Activated naive CD8-positive, alpha-beta T cell treated with anti-CD3 and anti-CD28 coated beads for 36 hours (primary cell): ENCODE measurements at regions not wholly inside any gene's neighbourhood (a gene's known extent, or its start where the extent isn't known, plus 50 kb on each side); places are given as distances from the start of the nearest gene placed in this dataset.
A peak's percentile ranks its signal among the peaks of the same experiment; 100 is the strongest.

Source experiments
- DNase-seq: peaks from one replicate; pipeline ENCODE4 v3.0.0; 2021
- H3K27ac Mint-ChIP-seq: one replicate; pipeline ENCODE4 v1.8.0; 2022; ENCODE audit warnings: mild to moderate bottlenecking, moderate library complexity, mixed read lengths
- H3K27me3 Mint-ChIP-seq: one replicate; pipeline ENCODE4 v1.8.0; 2022; ENCODE audit warnings: mild to moderate bottlenecking, mixed read lengths
- H3K36me3 Mint-ChIP-seq: one replicate; pipeline ENCODE4 v1.8.0; 2021; ENCODE audit warnings: mild to moderate bottlenecking, mixed read lengths
- H3K4me1 Mint-ChIP-seq: one replicate; pipeline ENCODE4 v1.8.0; 2021; ENCODE audit warnings: mixed read lengths
- H3K4me3 Mint-ChIP-seq: one replicate; pipeline ENCODE4 v1.8.0; 2022; ENCODE audit warnings: mild to moderate bottlenecking, moderate library complexity, mixed read lengths
- H3K9me3 Mint-ChIP-seq: one replicate; pipeline ENCODE4 v1.8.0; 2022; ENCODE audit warnings: mixed read lengths

GRCh38 chr2:40507432-40507831 is 55.5 kb upstream of the SLC8A1 start:
- Mint-ChIP-seq H3K27me3 (peaks cover 8% of the 10 kb centered on the region), H3K9me3 (no peaks in the 10 kb centered on the region), H3K27ac (no peak overlapping the region), H3K4me3 (no peak overlapping the region), H3K4me1 (no peaks in the 10 kb centered on the region), H3K36me3 (no peaks in the 10 kb centered on the region)
- DNase-seq = no peak

- Mint-ChIP-seq H3K4me3 (no peak overlapping the region), H3K27ac (no peak overlapping the region), H3K36me3 (no peaks in the 10 kb centered on the region), H3K27me3 (peaks cover 11% of the 10 kb centered on the region), H3K9me3 (no peaks in the 10 kb centered on the region), H3K4me1 (no peaks in the 10 kb centered on the region)
- no peak for DNase-seq
Observed at GRCh38 chr2:40510304-40510703, 58.4 kb upstream of the SLC8A1 start.

- Mint-ChIP-seq H3K27ac (no peak overlapping the region), H3K4me1 (peaks cover 6% of the 10 kb centered on the region), H3K4me3 (no peak overlapping the region), H3K27me3 (peaks cover 11% of the 10 kb centered on the region), H3K9me3 (no peaks in the 10 kb centered on the region), H3K36me3 (no peaks in the 10 kb centered on the region)
- DNase-seq = no peak
Observed at GRCh38 chr2:40511661-40512213, 59.8 kb upstream of the SLC8A1 start.

- peaks cover 6% of the 10 kb centered on the region for H3K4me1 Mint-ChIP-seq
- H3K36me3 Mint-ChIP-seq = no peaks in the 10 kb centered on the region
- H3K9me3 Mint-ChIP-seq = no peaks in the 10 kb centered on the region
- H3K4me3 Mint-ChIP-seq = no peak overlapping the region
- no peak overlapping the region for H3K27ac Mint-ChIP-seq
- H3K27me3 Mint-ChIP-seq = peaks cover 11% of the 10 kb centered on the region
- no peak for DNase-seq
Observed at GRCh38 chr2:40512256-40512655, 60.4 kb upstream of the SLC8A1 start.

GRCh38 chr2:40513201-40513600 is 61.3 kb upstream of the SLC8A1 start:
- H3K27me3 Mint-ChIP-seq = peaks cover 11% of the 10 kb centered on the region
- H3K27ac Mint-ChIP-seq = no peak overlapping the region
- no peak for DNase-seq
- no peaks in the 10 kb centered on the region for H3K36me3 Mint-ChIP-seq
- H3K4me3 Mint-ChIP-seq = no peak overlapping the region
- H3K4me1 Mint-ChIP-seq = peaks cover 6% of the 10 kb centered on the region
- H3K9me3 Mint-ChIP-seq = no peaks in the 10 kb centered on the region

GRCh38 chr2:40516604-40517003 is 64.7 kb upstream of the SLC8A1 start:
- H3K9me3 Mint-ChIP-seq = no peaks in the 10 kb centered on the region
- H3K27ac Mint-ChIP-seq = no peak overlapping the region
- DNase-seq = no peak
- peaks cover 6% of the 10 kb centered on the region for H3K4me1 Mint-ChIP-seq
- H3K27me3 Mint-ChIP-seq = peaks cover 7% of the 10 kb centered on the region
- H3K36me3 Mint-ChIP-seq = no peaks in the 10 kb centered on the region
- H3K4me3 Mint-ChIP-seq = no peak overlapping the region

GRCh38 chr2:40528564-40528963 is 76.7 kb upstream of the SLC8A1 start:
- H3K9me3 Mint-ChIP-seq = peaks cover 4% of the 10 kb centered on the region
- H3K36me3 Mint-ChIP-seq = no peaks in the 10 kb centered on the region

GRCh38 chr2:40531359-40531758 is 79.5 kb upstream of the SLC8A1 start:
- Mint-ChIP-seq H3K36me3 (no peaks in the 10 kb centered on the region), H3K27me3 (peaks cover 7% of the 10 kb centered on the region), H3K4me1 (peaks cover 3% of the 10 kb centered on the region), H3K4me3 (no peak overlapping the region), H3K9me3 (peaks cover 4% of the 10 kb centered on the region), H3K27ac (no peak overlapping the region)
- no peak for DNase-seq

More at GRCh38 chr2:40528564-40528963, 76.7 kb upstream of the SLC8A1 start:
- Mint-ChIP-seq H3K27me3 (peaks cover 3% of the 10 kb centered on the region), H3K4me3 (no peak overlapping the region), H3K4me1 (no peaks in the 10 kb centered on the region), H3K27ac (no peak overlapping the region)
- DNase-seq = no peak

- Mint-ChIP-seq H3K27ac (no peak overlapping the region), H3K4me1 (peaks cover 3% of the 10 kb centered on the region)
Observed at GRCh38 chr2:40534528-40534927, 82.6 kb upstream of the SLC8A1 start.

GRCh38 chr2:40535972-40536371 is 84.1 kb upstream of the SLC8A1 start:
- H3K27ac Mint-ChIP-seq = no peak overlapping the region
- no peak overlapping the region for H3K4me3 Mint-ChIP-seq
- peaks cover 3% of the 10 kb centered on the region for H3K4me1 Mint-ChIP-seq
- no peaks in the 10 kb centered on the region for H3K36me3 Mint-ChIP-seq
- no peaks in the 10 kb centered on the region for H3K9me3 Mint-ChIP-seq
- peaks cover 3% of the 10 kb centered on the region for H3K27me3 Mint-ChIP-seq
- no peak for DNase-seq

More at GRCh38 chr2:40534528-40534927, 82.6 kb upstream of the SLC8A1 start:
- DNase-seq = no peak
- H3K9me3 Mint-ChIP-seq = peaks cover 2% of the 10 kb centered on the region
- no peak overlapping the region for H3K4me3 Mint-ChIP-seq
- H3K36me3 Mint-ChIP-seq = no peaks in the 10 kb centered on the region
- peaks cover 3% of the 10 kb centered on the region for H3K27me3 Mint-ChIP-seq

GRCh38 chr2:40540026-40540425 is 88.1 kb upstream of the SLC8A1 start:
- H3K27me3 Mint-ChIP-seq = peaks cover 3% of the 10 kb centered on the region
- H3K9me3 Mint-ChIP-seq = no peaks in the 10 kb centered on the region
- H3K36me3 Mint-ChIP-seq = no peaks in the 10 kb centered on the region
- DNase-seq = no peak
- peak overlapping the region; percentile 34 for H3K27ac Mint-ChIP-seq
- no peaks in the 10 kb centered on the region for H3K4me1 Mint-ChIP-seq
- H3K4me3 Mint-ChIP-seq = no peak overlapping the region

GRCh38 chr2:40543381-40543780 is 91.5 kb upstream of the SLC8A1 start:
- Mint-ChIP-seq H3K27ac (no peak overlapping the region), H3K27me3 (no peaks in the 10 kb centered on the region), H3K4me1 (no peaks in the 10 kb centered on the region), H3K9me3 (no peaks in the 10 kb centered on the region), H3K4me3 (no peak overlapping the region), H3K36me3 (no peaks in the 10 kb centered on the region)
- no peak for DNase-seq

GRCh38 chr2:40544072-40544471 is 92.2 kb upstream of the SLC8A1 start:
- H3K9me3 Mint-ChIP-seq = no peaks in the 10 kb centered on the region
- H3K27ac Mint-ChIP-seq = no peak overlapping the region
- H3K27me3 Mint-ChIP-seq = no peaks in the 10 kb centered on the region
- H3K4me1 Mint-ChIP-seq = no peaks in the 10 kb centered on the region
- no peak for DNase-seq
- H3K36me3 Mint-ChIP-seq = no peaks in the 10 kb centered on the region
- no peak overlapping the region for H3K4me3 Mint-ChIP-seq

- Mint-ChIP-seq H3K4me1 (no peaks in the 10 kb centered on the region), H3K36me3 (no peaks in the 10 kb centered on the region), H3K27me3 (no peaks in the 10 kb centered on the region), H3K27ac (no peak overlapping the region), H3K4me3 (no peak overlapping the region), H3K9me3 (no peaks in the 10 kb centered on the region)
- DNase-seq = no peak
Observed at GRCh38 chr2:40545645-40546044, 93.8 kb upstream of the SLC8A1 start.

- Mint-ChIP-seq H3K36me3 (no peaks in the 10 kb centered on the region), H3K27me3 (no peaks in the 10 kb centered on the region), H3K4me1 (no peaks in the 10 kb centered on the region), H3K27ac (no peak overlapping the region), H3K9me3 (no peaks in the 10 kb centered on the region), H3K4me3 (no peak overlapping the region)
- DNase-seq = no peak
Observed at GRCh38 chr2:40546439-40547191, 94.7 kb upstream of the SLC8A1 start.

GRCh38 chr2:40548521-40548920 is 96.6 kb upstream of the SLC8A1 start:
- peaks cover 2% of the 10 kb centered on the region for H3K27me3 Mint-ChIP-seq
- DNase-seq = no peak
- no peak overlapping the region for H3K27ac Mint-ChIP-seq
- H3K9me3 Mint-ChIP-seq = no peaks in the 10 kb centered on the region
- H3K36me3 Mint-ChIP-seq = no peaks in the 10 kb centered on the region
- H3K4me3 Mint-ChIP-seq = no peak overlapping the region
- H3K4me1 Mint-ChIP-seq = no peaks in the 10 kb centered on the region
